ENCODE measurements at regions not wholly inside any gene's neighbourhood (a gene's known extent, or its start where the extent isn't known, plus 50 kb on each side); places are given as distances from the start of the nearest gene placed in this dataset.

GRCh38 chr4:66785479-66785878, 759.8 kb downstream of the CENPC start:
- TF ChIP-seq YY1 (IDR thresholded peaks at IDR 0.05; ENCODE audit: insufficient read depth, insufficient read length) (no peak), ZNF274 (IDR thresholded peaks at IDR 0.05; ENCODE audit: low read depth, low read length) (no peak)

Data from NT2/D1 (cell line).